ENCODE measurements at regions not wholly inside any gene's neighbourhood (a gene's known extent, or its start where the extent isn't known, plus 50 kb on each side); places are given as distances from the start of the nearest gene placed in this dataset.

DNA sequence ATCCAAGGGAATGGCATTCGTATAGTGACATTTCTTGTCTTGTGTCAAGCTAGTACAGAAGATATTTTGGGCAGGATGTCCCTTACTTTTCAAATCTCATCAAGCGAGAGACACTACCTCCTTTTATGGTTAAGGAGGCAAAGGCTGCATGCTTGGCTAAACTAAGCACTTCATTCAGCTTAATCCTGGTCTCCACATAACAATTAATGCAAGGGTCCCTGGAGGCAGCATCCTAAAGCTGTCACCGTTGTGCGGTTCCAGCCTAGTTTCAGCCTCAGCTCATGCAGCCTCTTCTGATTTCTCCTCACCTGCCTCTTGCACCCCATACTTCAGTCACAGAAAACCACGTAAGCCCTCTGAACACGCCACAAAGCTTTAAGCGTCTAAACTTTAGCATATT lies 67.1 kb upstream of the SLC22A23 start:
- in situ Hi-C loops (cut with HindIII; ENCODE audit: low pct_unique_long_range_greater_than_20kb, low sequenced_read_pairs): no loop called here
- H3K4me3 ChIP-seq (ENCODE audit: low read depth in 2 of 2, low read length in 2 of 2): no peak overlapping the region
- TF ChIP-seq SIN3A (IDR thresholded peaks at IDR 0.05; ENCODE audit: borderline replicate concordance, insufficient read depth, low read depth, low read length): no peak
- TF ChIP-seq, protein P1, sequence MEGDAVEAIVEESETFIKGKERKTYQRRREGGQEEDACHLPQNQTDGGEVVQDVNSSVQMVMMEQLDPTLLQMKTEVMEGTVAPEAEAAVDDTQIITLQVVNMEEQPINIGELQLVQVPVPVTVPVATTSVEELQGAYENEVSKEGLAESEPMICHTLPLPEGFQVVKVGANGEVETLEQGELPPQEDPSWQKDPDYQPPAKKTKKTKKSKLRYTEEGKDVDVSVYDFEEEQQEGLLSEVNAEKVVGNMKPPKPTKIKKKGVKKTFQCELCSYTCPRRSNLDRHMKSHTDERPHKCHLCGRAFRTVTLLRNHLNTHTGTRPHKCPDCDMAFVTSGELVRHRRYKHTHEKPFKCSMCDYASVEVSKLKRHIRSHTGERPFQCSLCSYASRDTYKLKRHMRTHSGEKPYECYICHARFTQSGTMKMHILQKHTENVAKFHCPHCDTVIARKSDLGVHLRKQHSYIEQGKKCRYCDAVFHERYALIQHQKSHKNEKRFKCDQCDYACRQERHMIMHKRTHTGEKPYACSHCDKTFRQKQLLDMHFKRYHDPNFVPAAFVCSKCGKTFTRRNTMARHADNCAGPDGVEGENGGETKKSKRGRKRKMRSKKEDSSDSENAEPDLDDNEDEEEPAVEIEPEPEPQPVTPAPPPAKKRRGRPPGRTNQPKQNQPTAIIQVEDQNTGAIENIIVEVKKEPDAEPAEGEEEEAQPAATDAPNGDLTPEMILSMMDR (IDR thresholded peaks at IDR 0.05): no peak
- TF ChIP-seq, protein P2, sequence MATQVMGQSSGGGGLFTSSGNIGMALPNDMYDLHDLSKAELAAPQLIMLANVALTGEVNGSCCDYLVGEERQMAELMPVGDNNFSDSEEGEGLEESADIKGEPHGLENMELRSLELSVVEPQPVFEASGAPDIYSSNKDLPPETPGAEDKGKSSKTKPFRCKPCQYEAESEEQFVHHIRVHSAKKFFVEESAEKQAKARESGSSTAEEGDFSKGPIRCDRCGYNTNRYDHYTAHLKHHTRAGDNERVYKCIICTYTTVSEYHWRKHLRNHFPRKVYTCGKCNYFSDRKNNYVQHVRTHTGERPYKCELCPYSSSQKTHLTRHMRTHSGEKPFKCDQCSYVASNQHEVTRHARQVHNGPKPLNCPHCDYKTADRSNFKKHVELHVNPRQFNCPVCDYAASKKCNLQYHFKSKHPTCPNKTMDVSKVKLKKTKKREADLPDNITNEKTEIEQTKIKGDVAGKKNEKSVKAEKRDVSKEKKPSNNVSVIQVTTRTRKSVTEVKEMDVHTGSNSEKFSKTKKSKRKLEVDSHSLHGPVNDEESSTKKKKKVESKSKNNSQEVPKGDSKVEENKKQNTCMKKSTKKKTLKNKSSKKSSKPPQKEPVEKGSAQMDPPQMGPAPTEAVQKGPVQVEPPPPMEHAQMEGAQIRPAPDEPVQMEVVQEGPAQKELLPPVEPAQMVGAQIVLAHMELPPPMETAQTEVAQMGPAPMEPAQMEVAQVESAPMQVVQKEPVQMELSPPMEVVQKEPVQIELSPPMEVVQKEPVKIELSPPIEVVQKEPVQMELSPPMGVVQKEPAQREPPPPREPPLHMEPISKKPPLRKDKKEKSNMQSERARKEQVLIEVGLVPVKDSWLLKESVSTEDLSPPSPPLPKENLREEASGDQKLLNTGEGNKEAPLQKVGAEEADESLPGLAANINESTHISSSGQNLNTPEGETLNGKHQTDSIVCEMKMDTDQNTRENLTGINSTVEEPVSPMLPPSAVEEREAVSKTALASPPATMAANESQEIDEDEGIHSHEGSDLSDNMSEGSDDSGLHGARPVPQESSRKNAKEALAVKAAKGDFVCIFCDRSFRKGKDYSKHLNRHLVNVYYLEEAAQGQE (IDR thresholded peaks at IDR 0.05; ENCODE audit: insufficient read depth in 1 of 2, low read depth in 2 of 2, low read length in 1 of 2): no peak
- TF ChIP-seq TCF7L2 (IDR thresholded peaks at IDR 0.05; ENCODE audit: low read depth, low read length): no peak
- TF ChIP-seq POLR2AphosphoS5 (IDR thresholded peaks at IDR 0.05; ENCODE audit: low read depth, low read length): no peak
- CTCF ChIA-PET: no interaction called here
- DNase-seq (ENCODE audit: low read depth, low spot score) (no peak), ATAC-seq (no peak)
- no peaks in the 10 kb centered on the region for H3K9me3 ChIP-seq (ENCODE audit: control insufficient read depth, insufficient read depth, low read depth, low read length)
- intact Hi-C loops (cut with micrococcal nuclease; ENCODE audit: unreplicated experiment): no loop called here
- H3K4me1 ChIP-seq (ENCODE audit: control insufficient read depth, insufficient read depth, low read length): no peaks in the 10 kb centered on the region
- POLR2A ChIA-PET: no interaction called here
- peaks cover 8% of the 10 kb centered on the region for H3K27me3 ChIP-seq (ENCODE audit: control insufficient read depth, insufficient read depth, low read length)
- BruUV-seq (replicated peaks): no TSS peak
- H3K27ac ChIP-seq (ENCODE audit: low read length): no peak overlapping the region
- no peaks in the 10 kb centered on the region for H3K36me3 ChIP-seq (ENCODE audit: control insufficient read depth, insufficient read depth, low read length)

DNA sequence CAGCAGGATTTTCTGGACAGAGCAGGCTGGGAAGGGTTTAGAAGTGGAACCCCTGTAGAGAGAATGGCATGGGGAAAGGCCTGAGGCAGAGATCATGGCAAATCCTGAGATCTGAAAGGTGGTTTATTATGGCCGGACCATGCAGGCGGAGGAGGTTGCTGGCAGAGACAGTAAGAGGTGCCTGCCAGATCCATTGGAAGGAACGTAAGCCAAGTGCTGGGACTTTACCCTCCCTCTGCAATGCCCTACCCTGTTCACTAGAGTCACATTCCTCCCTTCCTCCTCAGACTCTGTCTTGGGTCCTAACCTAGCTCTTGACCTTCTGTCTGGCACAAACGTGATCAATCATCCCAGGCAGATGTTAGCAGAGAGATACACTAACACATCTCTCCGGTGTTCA lies 66.4 kb upstream of the SLC22A23 start:
- ChIA-PET POLR2A (no interaction called here), CTCF (no interaction called here)
- H3K27me3 ChIP-seq (ENCODE audit: control insufficient read depth, insufficient read depth, low read length): peaks cover 8% of the 10 kb centered on the region
- intact Hi-C loops (cut with micrococcal nuclease; ENCODE audit: unreplicated experiment) (no loop called here), in situ Hi-C loops (cut with HindIII; ENCODE audit: low pct_unique_long_range_greater_than_20kb, low sequenced_read_pairs) (no loop called here)
- ATAC-seq (no peak), DNase-seq (ENCODE audit: low read depth, low spot score) (no peak)
- no TSS peak for BruUV-seq (replicated peaks)
- no peak overlapping the region for H3K27ac ChIP-seq (ENCODE audit: low read length)
- H3K4me1 ChIP-seq (ENCODE audit: control insufficient read depth, insufficient read depth, low read length): no peaks in the 10 kb centered on the region
- H3K9me3 ChIP-seq (ENCODE audit: control insufficient read depth, insufficient read depth, low read depth, low read length): no peaks in the 10 kb centered on the region
- no peak overlapping the region for H3K4me3 ChIP-seq (ENCODE audit: low read depth in 2 of 2, low read length in 2 of 2)
- TF ChIP-seq, protein P2 (IDR thresholded peaks at IDR 0.05; ENCODE audit: insufficient read depth in 1 of 2, low read depth in 2 of 2, low read length in 1 of 2): no peak
- TF ChIP-seq TCF7L2 (IDR thresholded peaks at IDR 0.05; ENCODE audit: low read depth, low read length) (no peak), SIN3A (IDR thresholded peaks at IDR 0.05; ENCODE audit: borderline replicate concordance, insufficient read depth, low read depth, low read length) (no peak), POLR2AphosphoS5 (IDR thresholded peaks at IDR 0.05; ENCODE audit: low read depth, low read length) (no peak)
- TF ChIP-seq, protein P1 (IDR thresholded peaks at IDR 0.05): no peak
- H3K36me3 ChIP-seq (ENCODE audit: control insufficient read depth, insufficient read depth, low read length): no peaks in the 10 kb centered on the region
